CD14-positive monocyte (primary cell): ENCODE measurements at regions not wholly inside any gene's neighbourhood (a gene's known extent, or its start where the extent isn't known, plus 50 kb on each side); places are given as distances from the start of the nearest gene placed in this dataset.
"Not testable (repeated sequence)": the region's sequence is repeated elsewhere in the genome, so short reads cannot be mapped to it uniquely, and the experiment has no call there.

ENCODE experiments used
- DNase-seq, 3 donors: peaks; one replicate each; pipeline ENCODE4 v3.0.0-alpha.2; 2011 to 2022
- H2AFZ ChIP-seq: 2 replicates; pipeline ENCODE4 v1.6.0; 2012; ENCODE audit warnings: mild to moderate bottlenecking, low read depth, low read length, inconsistent platforms; ENCODE audit not compliant: insufficient read depth, poor library complexity, severe bottlenecking
- H3K27ac ChIP-seq, 2 donors: 1 replicate in 1 of 2; 2 replicates in 1 of 2; pipeline ENCODE4 v1.5.1; 2012 to 2013; ENCODE audit warnings: low read length in 2 of 2, control low read depth in 1 of 2, inconsistent platforms in 1 of 2, low read depth in 1 of 2, mild to moderate bottlenecking in 1 of 2
- H3K27me3 ChIP-seq, 2 donors: one replicate each; pipeline versions ENCODE4 v1.6.0 to v1.6.1; 2011 to 2013; ENCODE audit warnings: low read length in 2 of 2; ENCODE audit not compliant: control insufficient read depth in 2 of 2, insufficient read depth in 2 of 2
- H3K36me3 ChIP-seq, 2 donors: replicated peaks in 1 of 2; 1 replicate in 1 of 2; 2 replicates in 1 of 2; pipeline versions ENCODE4 v1.5.1 to v1.6.1; 2012 to 2013; ENCODE audit warnings: low read length in 2 of 2, control low read depth in 1 of 2, inconsistent platforms in 1 of 2, mild to moderate bottlenecking in 1 of 2; ENCODE audit not compliant: insufficient read depth in 2 of 2, control insufficient read depth in 1 of 2
- H3K4me1 ChIP-seq, 2 donors: 1 replicate in 1 of 2; 2 replicates in 1 of 2; pipeline versions ENCODE4 v1.5.1 to v1.6.1; 2012 to 2013; ENCODE audit warnings: low read length in 2 of 2, control low read depth in 1 of 2, inconsistent platforms in 1 of 2, mild to moderate bottlenecking in 1 of 2, moderate library complexity in 1 of 2; ENCODE audit not compliant: insufficient read depth in 2 of 2, control insufficient read depth in 1 of 2
- H3K4me2 ChIP-seq: replicated peaks from 2 replicates; pipeline ENCODE3; 2012; ENCODE audit warnings: low read length, moderate library complexity, mild to moderate bottlenecking; ENCODE audit not compliant: poor library complexity, severe bottlenecking; ENCODE audit errors: extremely low read depth
- H3K4me3 ChIP-seq, 3 experiments: fragments of 200-600 bp in 1 of 3; sonication (generic) in 1 of 3; replicated peaks in 1 of 3; 1 replicate in 2 of 3; 2 replicates in 1 of 3; pipeline ENCODE4 v1.5.1; 2011 to 2013; ENCODE audit warnings: low read length in 3 of 3, mild to moderate bottlenecking in 3 of 3, control low read depth in 2 of 3, low read depth in 2 of 3, inconsistent platforms in 1 of 3, moderate library complexity in 1 of 3
- H3K79me2 ChIP-seq: 2 replicates; pipeline ENCODE4 v1.6.0; 2012; ENCODE audit warnings: mild to moderate bottlenecking, control low read depth, inconsistent platforms, low read length, moderate library complexity; ENCODE audit not compliant: insufficient read depth
- H3K9ac ChIP-seq: 2 replicates; pipeline ENCODE4 v1.6.0; 2017; ENCODE audit warnings: low read length, mild to moderate bottlenecking; ENCODE audit not compliant: insufficient read depth, poor library complexity, severe bottlenecking
- H3K9me3 ChIP-seq, 2 donors: replicated peaks in 1 of 2; 1 replicate in 1 of 2; 2 replicates in 1 of 2; pipeline versions ENCODE4 v1.5.1 to v1.6.1; 2012 to 2013; ENCODE audit warnings: low read length in 2 of 2, control low read depth in 1 of 2; ENCODE audit not compliant: control insufficient read depth in 1 of 2, insufficient read depth in 1 of 2
- H4K20me1 ChIP-seq: 2 replicates; pipeline ENCODE4 v1.6.0; 2012; ENCODE audit warnings: mild to moderate bottlenecking, low read length, control low read depth, moderate library complexity; ENCODE audit not compliant: insufficient read depth
- H3K27ac Mint-ChIP-seq, 7 donors: one replicate each; pipeline ENCODE4 v1.8.0; 2020; ENCODE audit warnings: mild to moderate bottlenecking in 7 of 7, mixed read lengths in 7 of 7, moderate library complexity in 6 of 7, inconsistent platforms in 2 of 7
- H3K27me3 Mint-ChIP-seq, 3 donors: one replicate each; pipeline ENCODE4 v1.8.0; 2021 to 2022; ENCODE audit warnings: low read depth in 3 of 3, mild to moderate bottlenecking in 3 of 3, mixed read lengths in 3 of 3, moderate library complexity in 3 of 3, inconsistent platforms in 1 of 3
- H3K36me3 Mint-ChIP-seq, 2 donors: one replicate each; pipeline ENCODE4 v1.8.0; 2020; ENCODE audit warnings: mixed read lengths in 2 of 2, inconsistent platforms in 1 of 2, mild to moderate bottlenecking in 1 of 2
- H3K4me1 Mint-ChIP-seq: one replicate; pipeline ENCODE4 v1.8.0; 2020; ENCODE audit warnings: mild to moderate bottlenecking, mixed read lengths
- H3K4me3 Mint-ChIP-seq, 2 donors: one replicate each; pipeline ENCODE4 v1.8.0; 2020; ENCODE audit warnings: mild to moderate bottlenecking in 2 of 2, mixed read lengths in 2 of 2, moderate library complexity in 1 of 2
- H3K9me3 Mint-ChIP-seq, 7 donors: one replicate each; pipeline ENCODE4 v1.8.0; 2020 to 2022; ENCODE audit warnings: mixed read lengths in 7 of 7, mild to moderate bottlenecking in 6 of 7, moderate library complexity in 6 of 7, inconsistent platforms in 2 of 7
- WGBS: methylation state at CpG from one replicate; pipeline ENCODE4 v1.1.5; 2013; ENCODE audit warnings: missing lambda C conversion rate; ENCODE audit not compliant: insufficient coverage; 5-methylcytosine and 5-hydroxymethylcytosine counted together
- intact Hi-C, 2 donors: fragments of 100-400 bp; cut with micrococcal nuclease; formaldehyde crosslinking; loops; one replicate each; pipeline versions ENCODE4 v1.15.0 to v1.15.1; 2023

DNA sequence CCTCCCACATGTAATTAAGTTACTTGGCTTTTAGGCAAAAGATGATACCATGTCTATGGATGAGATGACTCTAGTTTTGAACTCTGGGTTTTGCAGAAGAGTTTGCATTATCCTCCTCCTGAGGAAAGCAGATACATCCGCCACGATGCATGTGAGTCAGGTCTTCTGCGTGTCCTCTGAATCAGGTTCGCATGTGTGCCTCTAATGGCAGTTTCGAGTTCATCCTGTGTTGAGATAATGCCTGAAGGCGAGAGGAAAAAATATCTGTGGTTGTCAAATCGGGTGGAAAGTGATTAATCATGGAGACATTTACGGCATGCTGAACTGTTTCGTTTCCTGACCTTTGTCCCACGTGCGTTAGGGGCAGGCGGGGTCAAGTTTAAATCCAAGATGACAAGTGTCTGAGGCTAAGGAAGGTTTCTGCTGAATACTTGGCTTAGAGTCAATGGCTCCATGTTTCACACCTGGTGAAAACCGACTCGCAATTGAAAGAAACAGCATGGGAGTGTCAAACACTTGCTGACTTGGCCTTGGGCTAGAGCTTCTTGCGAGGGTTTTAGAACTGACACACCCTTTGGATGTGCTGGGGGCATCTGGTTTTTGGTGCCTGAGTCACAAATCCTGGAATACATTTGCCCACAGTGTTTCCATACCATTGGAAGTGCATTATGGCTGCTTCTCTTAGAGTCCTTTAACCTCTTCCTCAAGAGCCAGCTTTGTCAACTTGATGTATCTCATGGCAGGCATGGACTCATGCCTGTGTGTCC is 216.1 kb upstream of the PLGLB1 start:
- H3K4me1 Mint-ChIP-seq, H3K4me2 ChIP-seq, H3K36me3 Mint-ChIP-seq, H3K27me3 ChIP-seq, H3K27me3 Mint-ChIP-seq, H2AFZ ChIP-seq, H3K4me3 Mint-ChIP-seq, DNase-seq, H3K27ac Mint-ChIP-seq, H3K27ac ChIP-seq, H3K4me3 ChIP-seq, H3K9me3 Mint-ChIP-seq, H4K20me1 ChIP-seq, H3K79me2 ChIP-seq, H3K9me3 ChIP-seq, intact Hi-C loops, H3K4me1 ChIP-seq, H3K36me3 ChIP-seq, H3K9ac ChIP-seq: not testable (repeated sequence)
- WGBS = 60% methylated on average over 1 of the region's 15 CpGs

DNA sequence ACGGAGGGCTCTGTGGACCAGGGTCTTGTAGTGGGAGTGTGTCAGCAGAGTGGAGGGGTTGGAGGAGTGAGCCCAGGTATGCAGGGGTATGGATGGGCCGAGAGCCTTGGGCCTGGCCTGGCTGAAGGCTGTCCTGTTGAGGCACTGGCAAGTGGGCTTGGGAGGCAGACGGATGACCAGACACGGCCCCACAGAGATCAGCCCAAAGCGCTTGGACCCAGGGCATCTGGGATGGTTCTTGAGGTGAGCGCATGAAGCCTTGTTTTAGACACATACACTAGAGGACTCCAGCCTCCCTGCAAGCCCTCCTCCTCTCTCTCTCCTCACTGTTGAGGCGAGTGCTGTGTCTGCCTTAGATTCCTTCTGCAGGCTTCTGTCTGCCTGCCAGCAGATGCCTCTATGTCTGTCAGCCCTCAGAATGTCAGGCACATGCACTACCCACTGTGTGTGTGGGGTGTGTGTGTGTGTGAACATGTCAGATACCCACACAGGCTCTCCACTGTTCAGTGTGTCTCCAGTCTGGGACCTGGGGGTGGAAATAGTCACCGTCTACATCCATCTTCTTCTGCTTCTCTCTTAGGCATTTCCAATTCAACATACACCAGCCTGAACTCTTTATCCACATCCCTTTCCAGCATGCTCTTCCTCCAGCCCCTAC is 218.0 kb upstream of the PLGLB1 start:
- DNase-seq, H3K27ac ChIP-seq, H3K9me3 ChIP-seq, intact Hi-C loops, H3K27me3 Mint-ChIP-seq, H2AFZ ChIP-seq, H3K4me3 Mint-ChIP-seq, H3K9ac ChIP-seq, H3K27me3 ChIP-seq, H3K27ac Mint-ChIP-seq, H3K9me3 Mint-ChIP-seq, H3K4me3 ChIP-seq, H3K4me1 Mint-ChIP-seq, H3K4me2 ChIP-seq, H3K79me2 ChIP-seq, H4K20me1 ChIP-seq, H3K36me3 Mint-ChIP-seq, H3K4me1 ChIP-seq, H3K36me3 ChIP-seq: not testable (repeated sequence)
- 100% methylated on average over 1 of the region's 8 CpGs for WGBS

DNA sequence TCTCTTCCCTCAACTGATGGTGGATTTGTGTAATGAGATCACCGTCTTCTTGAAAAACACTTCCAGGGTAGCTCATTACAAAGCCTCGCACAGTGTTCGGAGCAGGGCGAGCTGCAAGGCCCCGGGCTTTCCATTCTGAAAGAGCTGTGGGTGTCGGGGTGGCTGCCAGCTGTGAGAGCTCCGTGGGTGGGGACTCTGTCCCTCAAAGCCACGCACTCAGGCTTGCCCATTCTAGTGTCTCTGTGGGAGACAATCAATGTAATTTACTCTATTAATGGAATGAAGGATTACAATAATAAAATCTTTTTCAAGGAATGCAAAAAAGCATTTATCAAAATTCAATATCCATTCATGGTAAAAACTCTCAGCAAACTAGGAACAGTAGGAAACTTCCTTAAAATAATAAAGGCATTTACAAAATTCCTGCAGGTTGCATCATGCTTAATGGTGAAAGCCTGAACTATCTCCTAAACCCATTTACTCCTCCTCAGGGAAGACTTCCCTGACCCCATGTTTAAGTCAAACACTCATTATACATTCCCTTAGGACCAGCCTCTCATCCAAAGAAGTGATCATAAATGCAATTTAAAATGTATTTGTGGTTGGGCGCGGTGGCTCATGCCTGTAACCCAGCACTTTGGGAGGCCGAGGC is 224.5 kb upstream of the PLGLB1 start:
- H3K27ac Mint-ChIP-seq, H3K27ac ChIP-seq, H3K4me2 ChIP-seq, H3K9me3 ChIP-seq, H3K79me2 ChIP-seq, H3K4me3 Mint-ChIP-seq, H3K36me3 Mint-ChIP-seq, H3K27me3 Mint-ChIP-seq, H3K4me1 ChIP-seq, DNase-seq, intact Hi-C loops, H2AFZ ChIP-seq, H4K20me1 ChIP-seq, H3K36me3 ChIP-seq, H3K27me3 ChIP-seq, H3K9me3 Mint-ChIP-seq, H3K9ac ChIP-seq, H3K4me3 ChIP-seq: not testable (repeated sequence)
- no CpG with 5 or more reads among the region's 11 CpGs for WGBS
- peaks cover 11% of the 10 kb centered on the region for H3K4me1 Mint-ChIP-seq

DNA sequence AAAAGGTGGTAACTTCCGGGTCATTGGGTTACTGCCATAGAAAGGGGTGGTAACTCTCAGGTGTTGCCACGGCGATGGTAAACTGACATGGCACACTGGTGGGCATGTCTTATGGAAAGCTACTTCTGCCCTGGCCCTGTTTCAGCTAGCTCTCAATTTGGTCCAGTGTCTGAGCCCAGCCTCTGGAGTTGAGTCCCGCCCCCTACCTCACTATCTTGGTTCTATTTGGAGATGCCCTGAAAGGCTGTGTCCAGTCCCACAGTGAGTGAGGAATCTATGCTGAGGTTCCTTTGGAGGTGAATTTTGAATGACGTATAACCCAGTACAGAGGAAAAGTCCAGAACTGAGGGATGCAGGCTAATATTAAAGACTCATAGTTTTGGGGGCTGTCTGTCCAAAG is 230.4 kb upstream of the PLGLB1 start:
- H3K4me1 ChIP-seq, DNase-seq, H3K36me3 Mint-ChIP-seq, H3K36me3 ChIP-seq, H3K27ac ChIP-seq, H3K27ac Mint-ChIP-seq, H3K9me3 Mint-ChIP-seq, H3K4me2 ChIP-seq, H3K9ac ChIP-seq, H3K4me3 ChIP-seq, H3K27me3 ChIP-seq, H2AFZ ChIP-seq, intact Hi-C loops, H3K4me3 Mint-ChIP-seq, H4K20me1 ChIP-seq, H3K9me3 ChIP-seq, H3K27me3 Mint-ChIP-seq, H3K79me2 ChIP-seq: not testable (repeated sequence)
- peaks cover 11% of the 10 kb centered on the region for H3K4me1 Mint-ChIP-seq
- no CpG with 5 or more reads among the region's 5 CpGs for WGBS
